HEK293T (cell line): ENCODE measurements at regions not wholly inside any gene's neighbourhood (a gene's known extent, or its start where the extent isn't known, plus 50 kb on each side); places are given as distances from the start of the nearest gene placed in this dataset.

Source experiments
- BHLHE40 ChIP-seq: fragments of 450-650 bp; IDR thresholded peaks from 2 replicates; pipeline ENCODE4 v1.6.1; 2016; ENCODE audit warnings: mild to moderate bottlenecking, moderate library complexity, borderline replicate concordance
- CTBP1 ChIP-seq: fragments of 450-650 bp; IDR thresholded peaks from 2 replicates; pipeline ENCODE4 v1.6.1; 2016; ENCODE audit warnings: borderline replicate concordance
- ELF4 ChIP-seq: fragments of 450-650 bp; IDR thresholded peaks from 2 replicates; pipeline ENCODE4 v1.6.1; 2017; ENCODE audit warnings: antibody characterized with exemption
- FOXA1 ChIP-seq: fragments of 450-650 bp; IDR thresholded peaks from 2 replicates; pipeline ENCODE4 v1.6.1; 2016; ENCODE audit warnings: mild to moderate bottlenecking
- FOXM1 ChIP-seq: fragments of 450-650 bp; IDR thresholded peaks from 2 replicates; pipeline ENCODE4 v1.6.1; 2017; ENCODE audit warnings: mild to moderate bottlenecking, borderline replicate concordance
- HDGF ChIP-seq: fragments of 450-650 bp; IDR thresholded peaks from 2 replicates; pipeline ENCODE4 v1.6.1; 2017; ENCODE audit warnings: antibody characterized with exemption, borderline replicate concordance
- L3MBTL2 ChIP-seq: fragments of 450-650 bp; conservative IDR thresholded peaks from 2 replicates; pipeline ENCODE4 v1.6.1; 2016; ENCODE audit warnings: mild to moderate bottlenecking
- SP1 ChIP-seq: fragments of 450-650 bp; IDR thresholded peaks from 2 replicates; pipeline ENCODE4 v1.6.1; 2017
- SUZ12 ChIP-seq: fragments of 450-650 bp; IDR thresholded peaks from 2 replicates; pipeline ENCODE4 v1.6.1; 2016; ENCODE audit warnings: mild to moderate bottlenecking
- TARDBP ChIP-seq: fragments of 450-650 bp; IDR thresholded peaks from 2 replicates; pipeline ENCODE4 v1.6.1; 2016
- TF ChIP-seq, protein P1 (sequence below): fragments of 450-650 bp; IDR thresholded peaks from 2 replicates; pipeline ENCODE4 v1.6.1; 2016

- TF ChIP-seq TARDBP, result no peak
- no peak for TF ChIP-seq FOXM1
- no peak for TF ChIP-seq ELF4
- TF ChIP-seq, protein P1, sequence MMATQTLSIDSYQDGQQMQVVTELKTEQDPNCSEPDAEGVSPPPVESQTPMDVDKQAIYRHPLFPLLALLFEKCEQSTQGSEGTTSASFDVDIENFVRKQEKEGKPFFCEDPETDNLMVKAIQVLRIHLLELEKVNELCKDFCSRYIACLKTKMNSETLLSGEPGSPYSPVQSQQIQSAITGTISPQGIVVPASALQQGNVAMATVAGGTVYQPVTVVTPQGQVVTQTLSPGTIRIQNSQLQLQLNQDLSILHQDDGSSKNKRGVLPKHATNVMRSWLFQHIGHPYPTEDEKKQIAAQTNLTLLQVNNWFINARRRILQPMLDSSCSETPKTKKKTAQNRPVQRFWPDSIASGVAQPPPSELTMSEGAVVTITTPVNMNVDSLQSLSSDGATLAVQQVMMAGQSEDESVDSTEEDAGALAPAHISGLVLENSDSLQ, result no peak
- TF ChIP-seq SP1, result no peak
- TF ChIP-seq BHLHE40, result no peak
- TF ChIP-seq FOXA1, result no peak
- TF ChIP-seq L3MBTL2, result no peak
- TF ChIP-seq CTBP1, result no peak
- no peak for TF ChIP-seq SUZ12
- no peak for TF ChIP-seq HDGF
Observed at GRCh38 chr10:83073472-83073871, 1065.8 kb upstream of the GHITM start.
